Motor neuron (in vitro differentiated cells): ENCODE measurements at regions not wholly inside any gene's neighbourhood (a gene's known extent, or its start where the extent isn't known, plus 50 kb on each side); places are given as distances from the start of the nearest gene placed in this dataset.
A peak's percentile ranks its signal among the peaks of the same experiment; 100 is the strongest.
"Not testable (repeated sequence)": the region's sequence is repeated elsewhere in the genome, so short reads cannot be mapped to it uniquely, and the experiment has no call there.

ENCODE experiments used
- ATAC-seq, 8 experiments: fragments of 200-7000 bp; cut with Tn5 transposase; replicated peaks in 6 of 8; 2 replicates each; pipeline ENCODE4 v1.8.0; 2021; ENCODE audit warnings: mild to moderate bottlenecking in 8 of 8, moderate library complexity in 8 of 8
- H3K27ac ChIP-seq, 2 donors: fragments of 250-450 bp; sonication (Bioruptor Pico); 2 replicates each; pipeline ENCODE4 v1.9.0; 2021; ENCODE audit warnings: antibody characterized with exemption in 2 of 2, mild to moderate bottlenecking in 2 of 2, moderate library complexity in 1 of 2
- H3K4me1 ChIP-seq, 2 donors: fragments of 250-450 bp; sonication (Bioruptor Pico); replicated peaks in 1 of 2; 2 replicates each; pipeline ENCODE4 v1.6.1; 2021; ENCODE audit warnings: antibody characterized with exemption in 2 of 2, mild to moderate bottlenecking in 2 of 2, moderate library complexity in 1 of 2
- H3K4me3 ChIP-seq, 5 donors: fragments of 250-450 bp; sonication (Bioruptor Pico); 2 replicates each; pipeline ENCODE4 v1.9.0; 2021; ENCODE audit warnings: antibody characterized with exemption in 5 of 5, mild to moderate bottlenecking in 5 of 5, moderate library complexity in 4 of 5
- WGBS, 10 experiments: fragments of 450-650 bp; shearing (Covaris generic); methylation state at CpG; one replicate each; pipeline ENCODE4 v1.0.0; 2022; 5-methylcytosine and 5-hydroxymethylcytosine counted together
- in situ Hi-C, 9 experiments: fragments of 400-800 bp; cut with MboI; loops; one replicate each; pipeline ENCODE4 v1.15.0; 2021; ENCODE audit warnings: low sequenced_read_pairs in 9 of 9, low pct_unique_long_range_greater_than_20kb in 2 of 9; ENCODE audit not compliant: unreplicated experiment in 9 of 9

DNA sequence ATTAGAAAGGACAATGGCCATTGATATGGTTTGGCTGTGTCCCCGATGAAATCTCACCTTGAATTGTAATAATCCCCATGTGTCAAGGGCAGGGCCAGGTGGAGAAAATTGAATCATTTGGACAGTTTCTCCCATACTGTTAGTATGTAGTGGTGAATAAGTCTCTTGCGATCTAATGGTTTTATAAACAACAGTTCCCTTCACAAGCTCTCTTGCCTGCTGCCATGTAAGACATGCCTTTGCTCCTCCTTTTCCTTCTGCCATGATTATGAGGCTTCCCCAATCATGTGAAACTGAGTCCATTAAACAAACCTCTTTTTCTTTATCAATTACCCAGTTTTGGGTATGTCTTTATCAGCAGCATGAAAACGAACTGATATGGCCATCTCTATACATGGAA, 302.7 kb downstream of the SFMBT2 start:
- Histone ChIP-seq H3K27ac (no peak overlapping the region), H3K4me3 (no peak overlapping the region), H3K4me1 (no peaks in the 10 kb centered on the region)
- in situ Hi-C loops, result loop anchor here in 2 of 9 experiments (25.0 kb wide), 1 partner anchor 304 kb away; the partner anchor contains the start of gene SFMBT2 (in 2 of the 2)
- 0 to 100% (median 89%) methylated on average over 1 to 3 of the region's 3 CpGs; no CpG with 5 or more reads in 1 of the 10 experiments for WGBS, 10 experiments
- no peak for ATAC-seq

DNA sequence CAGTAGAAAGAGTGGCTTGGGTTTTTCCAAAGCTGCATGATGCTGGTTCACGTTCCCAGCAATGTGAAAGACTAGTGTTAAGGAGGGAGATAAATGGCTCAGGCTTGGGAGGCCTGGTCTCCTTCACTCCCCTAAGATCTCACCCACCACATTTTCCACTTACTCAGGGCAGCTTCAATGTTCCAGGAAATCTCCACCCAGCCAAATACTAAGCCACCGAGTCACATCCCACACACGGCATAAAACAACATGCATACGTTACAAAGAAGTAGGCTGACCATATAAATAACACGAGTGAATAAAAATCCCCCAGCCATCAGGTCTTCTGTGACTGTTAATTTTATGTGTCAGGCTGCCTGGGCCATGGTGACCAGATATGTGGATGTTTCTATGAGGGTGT, 303.5 kb downstream of the SFMBT2 start:
- peak in 2 of 8 experiments; percentile 32 to 35 for ATAC-seq
- in situ Hi-C loops, result loop anchor here in 2 of 9 experiments (25.0 kb wide), 1 partner anchor 305 kb away; the partner anchor contains the start of gene SFMBT2 (in 2 of the 2)
- 15 to 95% (median 45%) methylated on average over 1 to 5 of the region's 5 CpGs; no CpG with 5 or more reads in 4 of the 10 experiments for WGBS, 10 experiments
- H3K4me1 ChIP-seq, result no peaks in the 10 kb centered on the region
- no peak overlapping the region for H3K27ac ChIP-seq
- H3K4me3 ChIP-seq, result no peak overlapping the region

- not testable (repeated sequence) for H3K27ac ChIP-seq, H3K4me1 ChIP-seq, ATAC-seq, H3K4me3 ChIP-seq
- in situ Hi-C loops, result loop anchor here in 2 of 9 experiments (25.0 kb wide), 1 partner anchor 308 kb away; the partner anchor contains the start of gene SFMBT2 (in 2 of the 2)
- 14 to 100% (median 93%) methylated on average over 1 of the region's 1 CpG; no CpG with 5 or more reads in 6 of the 10 experiments for WGBS, 10 experiments
These were observed 306.5 kb downstream of the SFMBT2 start for GRCh38 chr10:7104379-7104778.

DNA sequence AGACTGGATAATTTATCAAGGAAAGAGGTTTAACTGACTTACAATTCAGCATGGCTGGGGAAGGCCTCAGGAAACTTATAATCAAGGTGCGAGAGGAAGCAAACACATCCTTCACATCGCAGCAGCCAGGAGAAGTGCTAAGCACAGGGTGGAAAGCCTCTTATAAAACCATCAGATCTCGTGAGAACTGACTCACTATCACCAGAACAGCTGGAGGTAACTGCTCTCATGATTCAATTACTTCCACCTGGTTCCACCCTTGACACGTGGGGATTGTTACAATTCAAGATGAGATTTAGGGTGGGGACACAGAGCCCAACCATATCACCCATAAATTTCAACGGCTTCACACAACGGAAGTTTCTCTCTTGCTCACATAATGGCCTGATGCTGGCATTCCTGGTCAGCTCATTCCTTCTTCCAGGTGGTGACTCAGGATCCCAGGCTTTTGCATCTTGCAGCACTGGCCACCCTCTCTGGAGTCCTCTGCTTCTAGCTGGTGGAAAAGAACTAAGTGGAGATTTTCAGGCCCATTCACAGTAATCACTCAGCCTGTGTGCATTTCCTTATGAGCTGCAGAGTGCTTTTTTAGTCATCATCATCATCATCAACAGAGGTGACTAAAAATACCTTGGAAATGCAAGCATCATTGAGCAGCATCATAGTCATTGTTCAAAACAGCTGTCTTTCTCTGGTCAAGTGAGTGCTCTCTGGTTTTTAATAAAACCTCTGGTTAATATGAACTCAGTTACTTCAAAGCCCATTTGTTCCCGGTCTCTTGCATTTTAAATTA, 308.1 kb downstream of the SFMBT2 start:
- Histone ChIP-seq H3K4me3 (no peak overlapping the region), H3K4me1 (no peaks in the 10 kb centered on the region), H3K27ac (no peak overlapping the region)
- 36 to 86% (median 73%) methylated on average over 2 to 6 of the region's 7 CpGs; no CpG with 5 or more reads in 3 of the 10 experiments for WGBS, 10 experiments
- in situ Hi-C loops, result loop anchor here in 2 of 9 experiments (25.0 kb wide), 1 partner anchor 310 kb away; the partner anchor contains the start of gene SFMBT2 (in 2 of the 2)
- peak in 1 of 8 experiments; percentile 45 for ATAC-seq

- no peak for ATAC-seq
- Histone ChIP-seq H3K4me1 (no peaks in the 10 kb centered on the region), H3K4me3 (no peak overlapping the region), H3K27ac (no peak overlapping the region)
- in situ Hi-C loops, result loop anchor here in 2 of 9 experiments (25.0 kb wide), 1 partner anchor 310 kb away; the partner anchor contains the start of gene SFMBT2 (in 2 of the 2)
- 17 to 100% (median 60%) methylated on average over 1 of the region's 1 CpG; no CpG with 5 or more reads in 6 of the 10 experiments for WGBS, 10 experiments
These were observed 308.8 kb downstream of the SFMBT2 start for GRCh38 chr10:7102084-7102483.

GRCh38 chr10:7101451-7101850, 309.4 kb downstream of the SFMBT2 start:
- Histone ChIP-seq H3K4me1 (no peaks in the 10 kb centered on the region), H3K27ac (no peak overlapping the region), H3K4me3 (no peak overlapping the region)
- in situ Hi-C loops, result loop anchor here in 2 of 9 experiments (25.0 kb wide), 1 partner anchor 311 kb away; the partner anchor contains the start of gene SFMBT2 (in 2 of the 2)
- ATAC-seq, result no peak
- WGBS, 10 experiments, result 48 to 100% (median 94%) methylated on average over 1 to 5 of the region's 5 CpGs; no CpG with 5 or more reads in 4 of the 10 experiments

GRCh38 chr10:7100032-7100702, 310.7 kb downstream of the SFMBT2 start:
- Histone ChIP-seq H3K4me3 (no peak overlapping the region), H3K27ac (no peak overlapping the region), H3K4me1 (no peaks in the 10 kb centered on the region)
- 0 to 91% (median 83%) methylated on average over 2 to 8 of the region's 8 CpGs for WGBS, 10 experiments
- ATAC-seq, result peak in 3 of 8 experiments; percentile 38 to 78 (median 50)
- in situ Hi-C loops, result loop anchor here in 2 of 9 experiments (25.0 kb wide), 1 partner anchor 312 kb away; the partner anchor contains the start of gene SFMBT2 (in 2 of the 2)

DNA sequence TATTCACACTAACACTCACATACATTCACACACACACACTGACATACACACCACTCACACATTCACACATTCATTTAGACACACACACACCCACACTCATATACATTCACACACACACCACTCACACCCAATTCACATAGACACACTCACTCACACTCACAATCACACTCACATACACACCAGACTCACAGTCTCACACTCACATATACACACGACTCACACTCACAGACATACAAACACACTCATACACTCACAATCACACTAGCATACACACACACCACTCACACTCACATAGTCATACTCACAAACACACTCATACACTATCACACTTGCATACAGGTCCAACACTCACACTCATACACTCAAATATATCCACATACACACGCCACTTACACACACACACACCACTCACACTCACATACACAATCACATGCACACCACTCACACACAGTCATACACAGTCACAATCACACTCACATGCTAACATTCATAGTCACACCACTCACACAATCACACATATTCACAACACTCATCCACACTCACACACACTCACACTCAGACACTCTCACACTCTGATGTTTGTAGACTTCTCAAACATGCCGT, 312.6 kb downstream of the SFMBT2 start:
- in situ Hi-C loops, result no loop called here
- Histone ChIP-seq H3K4me1 (peaks cover 0 to 9% of the 10 kb centered on the region in 2 donors), H3K4me3 (no peak overlapping the region), H3K27ac (no peak overlapping the region)
- ATAC-seq, result no peak
- 0 to 100% (median 69%) methylated on average over 1 to 2 of the region's 3 CpGs; no CpG with 5 or more reads in 3 of the 10 experiments for WGBS, 10 experiments

DNA sequence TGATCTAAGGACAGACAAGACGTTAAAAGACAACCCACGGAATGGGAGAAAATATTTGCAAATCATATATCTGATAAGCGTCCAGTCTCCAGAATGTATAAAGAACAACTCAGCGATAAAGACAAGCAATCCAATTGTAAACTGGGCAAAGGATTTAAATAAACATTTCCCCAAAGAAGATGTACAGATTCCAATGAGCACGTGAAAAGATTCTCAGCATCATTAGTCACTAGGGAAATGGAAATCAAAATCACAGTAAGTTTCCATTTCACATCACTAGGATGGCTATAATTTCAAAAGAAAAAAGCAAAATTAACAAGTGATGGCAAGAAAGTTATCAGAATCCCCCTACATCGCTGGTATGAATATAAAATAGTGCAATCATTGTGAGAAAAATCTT, 316.1 kb downstream of the SFMBT2 start:
- Histone ChIP-seq H3K4me3 (no peak overlapping the region), H3K27ac (no peak overlapping the region), H3K4me1 (peaks cover 3 to 24% of the 10 kb centered on the region in 2 donors)
- in situ Hi-C loops, result no loop called here
- ATAC-seq, result no peak
- 15 to 87% (median 65%) methylated on average over 4 to 6 of the region's 6 CpGs for WGBS, 10 experiments

DNA sequence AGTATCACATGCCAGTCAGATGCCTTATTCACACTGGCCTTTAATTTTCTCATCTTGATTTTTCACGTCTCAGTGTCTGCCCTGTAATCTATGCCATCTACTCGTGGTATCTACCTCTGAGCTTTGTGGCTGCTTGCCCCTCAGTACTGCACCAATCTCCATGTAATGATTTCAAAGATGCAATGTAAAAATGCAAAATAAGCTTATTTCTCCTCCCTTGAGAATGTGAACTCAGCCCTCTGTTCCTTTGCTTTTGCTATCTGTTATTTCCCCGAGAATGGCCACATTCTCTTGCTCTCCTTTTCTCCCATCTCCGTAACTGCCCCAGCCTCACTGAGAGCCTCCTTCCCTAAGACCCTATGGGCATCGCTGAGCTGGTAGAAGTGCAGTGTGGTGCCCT, 317.5 kb downstream of the SFMBT2 start:
- Histone ChIP-seq H3K4me1 (peaks cover 4 to 33% of the 10 kb centered on the region in 2 donors), H3K27ac (no peak overlapping the region), H3K4me3 (no peak overlapping the region)
- ATAC-seq, result no peak
- WGBS, 10 experiments, result 25 to 100% (median 90%) methylated on average over 1 to 5 of the region's 5 CpGs; no CpG with 5 or more reads in 3 of the 10 experiments
- in situ Hi-C loops, result no loop called here

DNA sequence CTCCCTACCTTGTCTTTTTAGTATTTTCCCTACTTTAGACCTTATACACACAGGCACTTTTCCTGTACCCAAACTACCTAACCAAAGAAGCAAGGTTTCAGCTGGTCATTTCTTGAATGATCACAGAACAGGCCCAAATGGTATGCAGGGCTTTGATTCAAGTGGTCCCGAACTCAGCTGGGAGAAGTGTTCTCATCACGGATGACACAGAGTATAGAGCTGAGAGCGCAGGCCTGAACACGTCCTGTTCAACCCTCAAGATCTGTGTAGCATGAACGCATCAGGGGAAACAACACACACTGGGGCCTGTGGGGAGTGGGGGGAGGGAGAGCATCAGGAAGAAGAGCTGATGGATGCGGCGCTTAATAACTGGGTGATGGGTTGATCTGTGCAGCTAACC, 318.2 kb downstream of the SFMBT2 start:
- ATAC-seq, result no peak
- WGBS, 10 experiments, result 25 to 100% (median 76%) methylated on average over 2 to 5 of the region's 7 CpGs; no CpG with 5 or more reads in 6 of the 10 experiments
- H3K27ac ChIP-seq, result no peak overlapping the region
- H3K4me3 ChIP-seq, result no peak overlapping the region
- peaks cover 4 to 40% of the 10 kb centered on the region in 2 donors for H3K4me1 ChIP-seq
- in situ Hi-C loops, result no loop called here

- in situ Hi-C loops, result no loop called here
- WGBS, 10 experiments, result 3 to 85% (median 69%) methylated on average over 1 to 5 of the region's 5 CpGs; no CpG with 5 or more reads in 1 of the 10 experiments
- peak in 5 of 8 experiments; percentile 79 to 88 (median 82) for ATAC-seq
- Histone ChIP-seq H3K4me3 (no peak overlapping the region), H3K4me1 (peaks cover 23 to 59% of the 10 kb centered on the region in 2 donors), H3K27ac (no peak overlapping the region)
These were observed 320.3 kb downstream of the SFMBT2 start for GRCh38 chr10:7090529-7090928.
